Fibroblast of gingiva (primary cell): ENCODE measurements at regions not wholly inside any gene's neighbourhood (a gene's known extent, or its start where the extent isn't known, plus 50 kb on each side); places are given as distances from the start of the nearest gene placed in this dataset.

ENCODE experiments used
- DNase-seq: peaks from one replicate; pipeline ENCODE4 v3.0.0-alpha.2; 2011; ENCODE audit warnings: low read depth

GRCh38 chr12:24223926-24224325, 274.5 kb upstream of the SOX5 start:
- DNase-seq: no peak

GRCh38 chr12:24222968-24223367, 273.5 kb upstream of the SOX5 start:
- peak; percentile 95 for DNase-seq

GRCh38 chr12:24212496-24212895, 263.0 kb upstream of the SOX5 start:
- no peak for DNase-seq

- no peak for DNase-seq
Observed at GRCh38 chr12:24206621-24207020, 257.2 kb upstream of the SOX5 start.

- DNase-seq: no peak
Observed at GRCh38 chr12:24201258-24201970, 251.9 kb upstream of the SOX5 start.

- no peak for DNase-seq
Observed at GRCh38 chr12:24200010-24200409, 250.5 kb upstream of the SOX5 start.

GRCh38 chr12:24198936-24199671, 249.6 kb upstream of the SOX5 start:
- no peak for DNase-seq

GRCh38 chr12:24198070-24198469, 248.6 kb upstream of the SOX5 start:
- DNase-seq: no peak

GRCh38 chr12:24197532-24197931, 248.1 kb upstream of the SOX5 start:
- DNase-seq: no peak

- DNase-seq: no peak
Observed at GRCh38 chr12:24195063-24195462, 245.6 kb upstream of the SOX5 start.

- no peak for DNase-seq
Observed at GRCh38 chr12:24191117-24191516, 241.6 kb upstream of the SOX5 start.

GRCh38 chr12:24185782-24186181, 236.3 kb upstream of the SOX5 start:
- no peak for DNase-seq

- DNase-seq: no peak
Observed at GRCh38 chr12:24177889-24178288, 228.4 kb upstream of the SOX5 start.

- no peak for DNase-seq
Observed at GRCh38 chr12:24175929-24176328, 226.5 kb upstream of the SOX5 start.

GRCh38 chr12:24175284-24175683, 225.8 kb upstream of the SOX5 start:
- no peak for DNase-seq

GRCh38 chr12:24173067-24173466, 223.6 kb upstream of the SOX5 start:
- DNase-seq: no peak

GRCh38 chr12:24172773-24173066, 223.2 kb upstream of the SOX5 start:
- DNase-seq: no peak

GRCh38 chr12:24172031-24172772, 222.7 kb upstream of the SOX5 start:
- DNase-seq: no peak

GRCh38 chr12:24155042-24155441, 205.6 kb upstream of the SOX5 start:
- no peak for DNase-seq

GRCh38 chr12:24153079-24153478, 203.6 kb upstream of the SOX5 start:
- DNase-seq: peak; percentile 22

- DNase-seq: no peak
Observed at GRCh38 chr12:24152270-24152669, 202.8 kb upstream of the SOX5 start.

GRCh38 chr12:24143928-24144327, 194.5 kb upstream of the SOX5 start:
- no peak for DNase-seq

- no peak for DNase-seq
Observed at GRCh38 chr12:24139035-24139434, 189.6 kb upstream of the SOX5 start.
